IMR-90 (cell line): ENCODE measurements at regions not wholly inside any gene's neighbourhood (a gene's known extent, or its start where the extent isn't known, plus 50 kb on each side); places are given as distances from the start of the nearest gene placed in this dataset.

Experiments
- ATAC-seq: fragments of 200-7000 bp; cut with Tn5 transposase; 2 replicates; pipeline ENCODE4 v1.9.1; 2020; ENCODE audit warnings: low read depth, mild to moderate bottlenecking, moderate library complexity
- BruUV-seq: library from RNA; stranded (reverse); fragments of 400-500 nt; replicated peaks from 2 replicates; lab custom pipeline; 2021; lab: Mats Ljungman, UMichigan
- CTCF ChIA-PET: fragments of 300-600 bp; formaldehyde crosslinking; extraction: SDS; loops from one replicate; lab custom pipeline; 2021; ENCODE audit warnings: antibody characterized with exemption; lab: Yijun Ruan, JAX
- POLR2A ChIA-PET: fragments of 300-600 bp; sonication (Branson Sonifier 250); formaldehyde crosslinking; loops from one replicate; lab custom pipeline; 2022; ENCODE audit warnings: antibody characterized with exemption; ENCODE audit not compliant: unreplicated experiment; lab: Charles Lee
- DNase-seq: peaks from one replicate; pipeline ENCODE4 v3.0.0; 2013
- H2AFZ ChIP-seq: replicated peaks from 2 replicates; pipeline ENCODE3; 2013; ENCODE audit warnings: low read length, mild to moderate bottlenecking; ENCODE audit not compliant: poor library complexity
- H2AK5ac ChIP-seq: 2 replicates; pipeline ENCODE4 v1.6.1; 2013; ENCODE audit warnings: low read depth, low read length, inconsistent platforms
- H2AK9ac ChIP-seq: replicated peaks from 2 replicates; pipeline ENCODE3; 2013; ENCODE audit warnings: mild to moderate bottlenecking, low read depth, low read length, moderate library complexity; ENCODE audit not compliant: poor library complexity
- H2BK120ac ChIP-seq: 2 replicates; pipeline ENCODE4 v1.6.1; 2013; ENCODE audit warnings: low read depth, low read length, inconsistent platforms
- H2BK15ac ChIP-seq: 3 replicates; pipeline ENCODE4 v1.6.1; 2013; ENCODE audit warnings: low read depth, low read length, inconsistent platforms
- H2BK20ac ChIP-seq: 2 replicates; pipeline ENCODE4 v1.6.1; 2013; ENCODE audit warnings: low read depth, mild to moderate bottlenecking, inconsistent platforms, low read length, moderate library complexity
- H2BK5ac ChIP-seq: 2 replicates; pipeline ENCODE4 v1.6.1; 2013; ENCODE audit warnings: mild to moderate bottlenecking, low read depth, low read length, inconsistent platforms; ENCODE audit not compliant: poor library complexity, severe bottlenecking
- H3K14ac ChIP-seq: replicated peaks from 2 replicates; pipeline ENCODE4 v1.6.1; 2013; ENCODE audit warnings: low read depth, low read length, inconsistent platforms
- H3K18ac ChIP-seq: 2 replicates; pipeline ENCODE4 v1.6.1; 2013; ENCODE audit warnings: low read depth, low read length, control low read depth
- H3K23ac ChIP-seq: 2 replicates; pipeline ENCODE4 v1.6.1; 2013; ENCODE audit warnings: low read depth, low read length, inconsistent platforms
- H3K27ac ChIP-seq: 2 replicates; pipeline ENCODE4 v1.5.1; 2013; ENCODE audit warnings: mild to moderate bottlenecking, control low read depth, low read length; ENCODE audit not compliant: insufficient read depth
- H3K27me3 ChIP-seq: 2 replicates; pipeline ENCODE4 v1.6.1; 2013; ENCODE audit warnings: low read length; ENCODE audit not compliant: control insufficient read depth, insufficient read depth
- H3K36me3 ChIP-seq: 2 replicates; pipeline ENCODE4 v1.6.1; 2013; ENCODE audit warnings: low read length, mixed read lengths; ENCODE audit not compliant: control insufficient read depth, insufficient read depth
- H3K4ac ChIP-seq: 2 replicates; pipeline ENCODE4 v1.6.1; 2013; ENCODE audit warnings: low read depth, low read length, inconsistent platforms
- H3K4me1 ChIP-seq: 2 replicates; pipeline ENCODE4 v1.6.1; 2013; ENCODE audit warnings: low read length, mixed read lengths; ENCODE audit not compliant: control insufficient read depth, insufficient read depth
- H3K4me2 ChIP-seq: 2 replicates; pipeline ENCODE4 v1.6.1; 2013; ENCODE audit warnings: low read depth, mild to moderate bottlenecking, control low read depth, low read length, moderate library complexity
- H3K4me3 ChIP-seq: 2 replicates; pipeline ENCODE4 v1.5.1; 2013; ENCODE audit warnings: low read depth, mild to moderate bottlenecking, control low read depth, low read length, moderate library complexity; ENCODE audit not compliant: insufficient read depth
- H3K56ac ChIP-seq: 2 replicates; pipeline ENCODE4 v1.6.1; 2013; ENCODE audit warnings: low read length, inconsistent platforms; ENCODE audit not compliant: insufficient read depth; ENCODE audit errors: extremely low read depth
- H3K79me1 ChIP-seq, 2 experiments: 2 replicates each; pipeline ENCODE4 v1.6.1; 2013; ENCODE audit warnings: low read length in 2 of 2, inconsistent platforms in 1 of 2, low read depth in 1 of 2
- H3K9ac ChIP-seq: 2 replicates; pipeline ENCODE4 v1.6.1; 2013; ENCODE audit warnings: low read depth, low read length, control low read depth
- H3K9me1 ChIP-seq: 2 replicates; pipeline ENCODE4 v1.6.1; 2013; ENCODE audit warnings: low read length, inconsistent platforms; ENCODE audit not compliant: insufficient read depth
- H3K9me3 ChIP-seq: 2 replicates; pipeline ENCODE4 v1.6.1; 2013; ENCODE audit warnings: low read length; ENCODE audit not compliant: control insufficient read depth, insufficient read depth
- H4K20me1 ChIP-seq: 2 replicates; pipeline ENCODE4 v1.6.1; 2013; ENCODE audit warnings: low read length, inconsistent platforms; ENCODE audit not compliant: insufficient read depth
- H4K5ac ChIP-seq: 2 replicates; pipeline ENCODE4 v1.6.1; 2013; ENCODE audit warnings: mild to moderate bottlenecking, low read depth, low read length, control low read depth
- H4K8ac ChIP-seq, 2 experiments: 2 replicates each; pipeline ENCODE4 v1.6.1; 2013; ENCODE audit warnings: low read depth in 2 of 2, low read length in 2 of 2, control low read depth in 1 of 2, inconsistent platforms in 1 of 2
- H4K91ac ChIP-seq: 2 replicates; pipeline ENCODE4 v1.6.1; 2013; ENCODE audit warnings: low read depth, low read length, inconsistent platforms; ENCODE audit not compliant: insufficient read depth
- BHLHE40 ChIP-seq: fragments of 150-350 bp; IDR thresholded peaks from 2 replicates; pipeline ENCODE4 v1.6.1; 2016; ENCODE audit warnings: mild to moderate bottlenecking, low read depth, low read length
- FOS ChIP-seq: fragments of 150-350 bp; IDR thresholded peaks from 2 replicates; pipeline ENCODE4 v1.6.1; 2016; ENCODE audit warnings: low read depth, low read length
- MAZ ChIP-seq: IDR thresholded peaks from 2 replicates; pipeline ENCODE4 v1.6.1; 2012; ENCODE audit warnings: low read depth, mild to moderate bottlenecking, low read length, improper control_type of control experiment, moderate library complexity, borderline replicate concordance
- MXI1 ChIP-seq: IDR thresholded peaks from 2 replicates; pipeline ENCODE4 v1.6.1; 2012; ENCODE audit warnings: low read depth, mild to moderate bottlenecking, low read length, moderate library complexity, borderline replicate concordance
- POLR2A ChIP-seq: IDR thresholded peaks from 2 replicates; pipeline ENCODE4 v1.6.1; 2012; ENCODE audit warnings: mild to moderate bottlenecking, low read depth, low read length
- RAD21 ChIP-seq: IDR thresholded peaks from 2 replicates; pipeline ENCODE4 v1.6.1; 2012; ENCODE audit warnings: low read length, improper control_type of control experiment
- WGBS, 2 experiments: methylation state at CpG; one replicate each; pipeline versions ENCODE4 v1.1.5 to v1.1.7; 2013; ENCODE audit warnings: missing lambda C conversion rate in 2 of 2; ENCODE audit not compliant: insufficient read length in 1 of 2; ENCODE audit errors: extremely low coverage in 2 of 2; 5-methylcytosine and 5-hydroxymethylcytosine counted together
- dilution Hi-C: fragments of 300-500 bp; cut with HindIII; formaldehyde crosslinking; loops from one replicate; pipeline ENCODE4 v1.14.3; 2018; ENCODE audit warnings: low sequenced_read_pairs; ENCODE audit not compliant: unreplicated experiment
- in situ Hi-C: fragments of 300-500 bp; cut with MboI; formaldehyde crosslinking; loops from 3 replicates; pipeline ENCODE4 v1.14.3; 2019; ENCODE audit warnings: low sequenced_read_pairs, inconsistent platforms, mixed read lengths
- intact Hi-C: fragments of 100-400 bp; cut with micrococcal nuclease; formaldehyde crosslinking; loops from 2 replicates; pipeline ENCODE4 v1.10.0; 2022
- TF ChIP-seq, protein P1 (sequence below): conservative IDR thresholded peaks from 2 replicates; pipeline ENCODE4 v1.5.1; 2012; ENCODE audit warnings: mild to moderate bottlenecking, low read depth, low read length, improper control_type of control experiment

- Histone ChIP-seq H4K91ac (no peak overlapping the region), H3K18ac (no peak overlapping the region), H2AK9ac (no peak overlapping the region), H3K27me3 (no peaks in the 10 kb centered on the region), H2BK15ac (no peak overlapping the region), H3K23ac (no peak overlapping the region), H3K4ac (no peak overlapping the region), H3K56ac (no peak overlapping the region), H4K20me1 (no peaks in the 10 kb centered on the region), H2BK20ac (no peak overlapping the region), H2BK120ac (no peak overlapping the region), H3K4me2 (no peak overlapping the region), H2BK5ac (no peak overlapping the region), H3K9ac (no peak overlapping the region), H3K9me3 (no peaks in the 10 kb centered on the region), H2AK5ac (no peak overlapping the region), H3K36me3 (no peaks in the 10 kb centered on the region), H4K5ac (no peak overlapping the region), H3K4me3 (no peak overlapping the region), H2AFZ (no peak overlapping the region), H3K9me1 (no peaks in the 10 kb centered on the region), H3K79me1 (no peaks in the 10 kb centered on the region), H4K8ac (no peak overlapping the region), H3K27ac (no peak overlapping the region), H3K4me1 (no peaks in the 10 kb centered on the region), H3K14ac (no peak overlapping the region)
- intact Hi-C loops = loop anchor here (10.0 kb wide), 1 partner anchor 375 kb away; no protein-coding TSS in a partner anchor
- POLR2A ChIA-PET = no interaction called here
- DNase-seq = no peak
- BruUV-seq = no TSS peak
- ATAC-seq = no peak
- TF ChIP-seq MAZ (no peak), FOS (no peak), POLR2A (no peak), MXI1 (no peak), BHLHE40 (no peak), RAD21 (no peak)
- TF ChIP-seq, protein P1, sequence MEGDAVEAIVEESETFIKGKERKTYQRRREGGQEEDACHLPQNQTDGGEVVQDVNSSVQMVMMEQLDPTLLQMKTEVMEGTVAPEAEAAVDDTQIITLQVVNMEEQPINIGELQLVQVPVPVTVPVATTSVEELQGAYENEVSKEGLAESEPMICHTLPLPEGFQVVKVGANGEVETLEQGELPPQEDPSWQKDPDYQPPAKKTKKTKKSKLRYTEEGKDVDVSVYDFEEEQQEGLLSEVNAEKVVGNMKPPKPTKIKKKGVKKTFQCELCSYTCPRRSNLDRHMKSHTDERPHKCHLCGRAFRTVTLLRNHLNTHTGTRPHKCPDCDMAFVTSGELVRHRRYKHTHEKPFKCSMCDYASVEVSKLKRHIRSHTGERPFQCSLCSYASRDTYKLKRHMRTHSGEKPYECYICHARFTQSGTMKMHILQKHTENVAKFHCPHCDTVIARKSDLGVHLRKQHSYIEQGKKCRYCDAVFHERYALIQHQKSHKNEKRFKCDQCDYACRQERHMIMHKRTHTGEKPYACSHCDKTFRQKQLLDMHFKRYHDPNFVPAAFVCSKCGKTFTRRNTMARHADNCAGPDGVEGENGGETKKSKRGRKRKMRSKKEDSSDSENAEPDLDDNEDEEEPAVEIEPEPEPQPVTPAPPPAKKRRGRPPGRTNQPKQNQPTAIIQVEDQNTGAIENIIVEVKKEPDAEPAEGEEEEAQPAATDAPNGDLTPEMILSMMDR = no peak
- in situ Hi-C loops = no loop called here
- dilution Hi-C loops = no loop called here
- WGBS, 2 experiments = no CpG with 5 or more reads among the region's 4 CpGs
- CTCF ChIA-PET = no interaction called here
Observed at GRCh38 chr3:106229495-106230278, 360.9 kb upstream of the CBLB start.
